ENCODE measurements at regions not wholly inside any gene's neighbourhood (a gene's known extent, or its start where the extent isn't known, plus 50 kb on each side); places are given as distances from the start of the nearest gene placed in this dataset.
A peak's percentile ranks its signal among the peaks of the same experiment; 100 is the strongest.

DNA sequence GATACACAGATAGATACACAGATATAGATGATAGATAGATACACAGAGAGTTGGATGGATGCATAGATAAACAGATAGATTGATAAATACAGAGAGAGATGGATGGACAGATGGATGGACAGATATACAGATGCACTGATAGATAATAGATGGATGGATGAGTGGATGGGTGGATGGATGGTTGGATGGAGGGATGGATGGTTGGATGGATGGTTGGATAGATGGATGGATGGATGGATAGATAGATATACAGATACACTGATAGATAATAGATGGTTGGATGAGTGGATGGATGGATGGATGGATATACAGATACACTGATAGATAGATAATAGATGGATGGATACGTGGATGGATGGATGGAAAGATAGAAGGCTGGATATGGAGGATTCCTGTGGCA, 290.0 kb upstream of the SHH start:
- no peak for DNase-seq
- ATAC-seq = no peak

DNA sequence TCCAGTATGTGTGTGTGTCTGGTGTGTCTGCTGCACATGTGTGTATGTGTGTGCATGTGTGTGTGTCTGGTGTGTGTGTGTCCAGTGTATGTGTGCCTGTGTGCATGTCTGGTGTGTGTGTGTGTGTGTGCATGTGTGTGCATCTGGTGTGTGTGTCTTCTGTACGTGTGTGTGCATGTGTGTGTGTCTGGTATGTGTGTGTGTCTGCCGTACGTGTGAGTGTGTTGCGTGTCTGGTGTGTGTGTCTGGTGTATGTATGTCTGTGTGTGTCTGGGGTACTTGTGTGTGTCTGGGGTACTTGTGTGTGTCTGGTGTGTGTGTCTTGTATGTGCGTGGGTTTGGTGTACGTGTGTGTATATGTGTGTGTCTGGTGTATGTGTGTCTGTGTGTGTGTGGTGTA, 289.1 kb upstream of the SHH start:
- no peak for DNase-seq
- no peak for ATAC-seq

DNA sequence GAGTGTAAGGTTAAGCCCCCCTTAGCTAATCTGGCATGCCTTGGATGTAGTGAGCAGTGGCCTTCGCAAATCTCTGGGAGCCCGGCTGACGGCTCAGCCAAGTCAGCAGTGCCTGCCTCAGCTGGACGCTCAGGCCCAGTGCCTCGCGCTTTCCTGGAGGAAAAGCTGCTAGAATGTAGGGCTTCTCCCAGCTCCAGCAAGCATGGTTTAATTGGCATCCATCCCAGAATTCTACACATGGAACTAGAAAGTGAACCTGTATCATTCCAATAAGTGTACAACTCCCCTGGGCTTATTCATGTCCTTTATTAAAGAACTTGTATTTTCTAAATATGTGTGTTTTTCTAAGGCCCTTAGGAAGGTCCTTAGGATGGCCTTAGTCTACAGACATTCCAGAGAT, 287.8 kb upstream of the SHH start:
- ATAC-seq = no peak

DNA sequence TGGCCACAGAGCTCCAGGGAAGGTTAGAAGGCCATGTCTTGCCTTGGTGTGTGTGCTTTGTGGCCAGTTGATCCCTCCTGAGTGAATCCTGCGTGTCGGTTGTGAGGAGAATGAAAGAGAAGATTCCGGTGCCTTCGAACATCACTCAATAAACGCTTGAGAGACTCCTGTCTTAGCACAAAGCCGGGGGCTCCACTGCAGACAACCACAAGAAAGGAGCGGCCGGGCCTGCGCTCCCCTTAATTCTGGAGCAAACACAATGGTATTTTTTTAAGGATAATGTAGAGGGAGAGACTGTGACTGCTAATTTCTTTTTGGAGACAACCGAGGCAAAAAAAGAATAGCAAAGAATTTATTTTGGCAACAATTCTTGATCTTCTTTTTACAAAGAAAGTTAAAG, 286.8 kb upstream of the SHH start:
- DNase-seq (no peak), ATAC-seq (no peak)

More for the DNA sequence above, 287.8 kb upstream of the SHH start:
- DNase-seq = no peak

DNA sequence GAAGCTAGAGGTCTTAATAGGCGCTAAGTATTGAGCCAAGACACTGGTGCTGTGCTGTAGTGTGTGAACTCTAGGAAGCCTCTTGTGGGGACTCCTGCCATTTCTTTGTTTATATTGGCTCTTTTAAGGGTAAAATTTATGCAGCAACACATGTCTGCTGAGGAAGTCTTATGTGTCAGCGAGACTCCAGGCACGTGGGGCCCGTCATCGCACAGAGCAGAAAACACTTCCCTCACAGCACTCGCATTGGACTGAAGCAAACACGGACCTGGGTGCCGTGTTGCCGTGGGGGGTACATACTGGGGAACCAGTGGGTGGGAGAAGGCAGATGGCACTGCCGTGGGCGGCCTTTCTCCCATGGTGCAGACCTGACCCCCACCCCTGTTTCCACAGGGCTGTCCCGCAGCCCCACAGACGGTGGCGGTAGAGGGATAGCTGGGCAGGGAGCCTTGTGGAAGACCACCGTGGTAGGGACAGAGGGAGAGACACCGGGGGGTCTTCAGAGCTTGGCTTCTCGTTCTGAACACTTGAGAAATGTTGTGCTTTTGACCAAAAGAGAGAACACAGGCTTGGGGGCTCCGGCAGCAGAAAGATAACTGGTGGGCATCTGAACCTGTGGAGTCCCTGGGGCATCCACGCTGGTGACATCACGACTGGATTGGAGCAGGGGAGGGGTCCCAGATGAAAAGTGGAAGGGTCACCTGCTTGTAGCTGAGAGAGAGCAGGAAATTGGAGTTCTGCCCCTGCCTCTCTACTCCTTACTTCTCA, 284.7 kb upstream of the SHH start:
- DNase-seq = no peak
- no peak for ATAC-seq

DNA sequence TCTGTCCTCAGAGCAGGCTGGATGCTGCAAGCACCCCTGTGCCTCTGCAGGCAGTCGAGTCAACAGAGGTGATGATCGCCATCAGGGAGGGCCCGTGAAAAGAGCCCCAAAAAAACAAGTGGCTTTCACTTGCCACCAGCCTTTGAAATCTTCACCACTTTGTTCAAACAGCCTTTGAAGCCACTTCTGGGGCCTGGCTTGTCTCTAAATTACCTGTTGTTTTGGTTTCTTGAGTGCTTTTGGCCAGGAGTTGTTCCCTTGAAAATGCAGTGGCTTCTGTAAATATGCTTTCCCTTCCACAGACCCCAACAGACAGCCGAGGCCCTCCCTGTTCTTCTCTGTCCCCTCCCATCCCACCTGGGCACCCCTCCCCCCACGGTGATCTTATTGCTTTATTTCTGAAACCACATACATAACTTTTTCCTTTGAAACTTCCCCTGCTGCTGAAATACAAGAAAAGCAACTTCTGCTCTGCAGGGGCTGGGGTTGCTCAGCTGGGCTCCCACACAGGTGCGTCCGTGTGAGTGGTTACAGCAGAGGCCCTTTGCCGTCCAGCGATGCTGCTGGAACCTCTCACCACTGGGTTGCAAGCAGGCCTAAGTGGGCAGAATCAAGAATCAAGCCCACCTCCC, 283.8 kb upstream of the SHH start:
- peak; percentile 24 for ATAC-seq

DNA sequence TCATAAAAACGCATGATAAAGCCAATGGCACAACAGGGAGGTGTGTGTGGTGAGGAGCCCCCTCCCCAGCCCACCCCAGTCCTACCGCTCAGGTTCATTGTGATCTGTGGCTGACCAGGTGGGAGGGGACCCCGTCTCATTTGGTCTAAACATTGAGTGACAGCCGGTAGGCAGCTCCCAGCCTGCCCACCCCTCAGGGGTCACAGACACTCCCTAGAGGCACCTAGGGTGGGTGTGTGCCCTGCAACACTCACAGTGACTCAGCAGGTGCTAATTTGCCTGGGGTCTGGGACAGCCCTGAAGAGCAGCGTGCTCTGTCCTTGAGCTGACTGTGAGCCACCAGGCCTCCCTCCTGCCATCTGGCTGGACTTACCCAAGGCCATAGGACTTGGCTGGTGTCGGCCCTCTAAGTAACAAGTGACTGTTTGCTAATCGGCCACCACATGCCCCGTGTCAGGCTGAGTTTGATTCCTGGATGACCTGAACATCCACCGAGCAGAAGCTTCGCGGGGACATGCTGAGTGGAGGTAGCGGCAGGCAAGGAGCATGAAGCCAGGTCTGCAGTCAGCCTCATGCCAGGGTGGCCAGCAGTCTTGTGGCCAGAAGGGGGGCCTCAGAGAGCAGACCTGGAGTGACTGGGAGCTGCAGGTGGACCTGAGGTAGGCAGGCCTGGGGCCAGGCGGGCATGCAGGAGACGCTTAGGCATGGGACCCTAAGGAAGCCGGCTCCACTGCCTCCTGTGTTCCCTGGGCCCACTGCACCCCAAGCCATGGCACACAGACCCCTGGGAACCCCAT, 282.3 kb upstream of the SHH start:
- no peak for ATAC-seq
- no peak for DNase-seq

More for the DNA sequence above, 283.8 kb upstream of the SHH start:
- DNase-seq = peak; percentile 42

DNA sequence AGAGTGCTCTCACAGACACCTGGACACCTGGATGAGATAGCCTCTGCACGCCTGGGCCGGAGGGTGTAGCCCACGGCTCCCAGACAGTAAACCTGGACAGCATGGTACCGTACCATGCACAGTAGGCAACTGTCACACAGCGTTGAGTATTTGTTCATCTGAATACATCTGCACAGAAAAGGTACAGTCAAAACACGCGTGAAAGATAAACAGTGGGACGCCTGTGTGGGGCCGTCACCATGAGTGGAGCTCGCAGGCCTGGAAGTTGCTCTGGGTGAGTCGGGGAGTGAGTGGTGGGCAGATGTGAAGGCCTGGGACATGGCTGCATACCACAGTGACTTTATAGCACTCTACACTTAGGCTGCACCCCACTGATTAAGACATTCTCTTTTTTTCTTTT, 280.0 kb upstream of the SHH start:
- no peak for DNase-seq
- ATAC-seq = no peak

DNA sequence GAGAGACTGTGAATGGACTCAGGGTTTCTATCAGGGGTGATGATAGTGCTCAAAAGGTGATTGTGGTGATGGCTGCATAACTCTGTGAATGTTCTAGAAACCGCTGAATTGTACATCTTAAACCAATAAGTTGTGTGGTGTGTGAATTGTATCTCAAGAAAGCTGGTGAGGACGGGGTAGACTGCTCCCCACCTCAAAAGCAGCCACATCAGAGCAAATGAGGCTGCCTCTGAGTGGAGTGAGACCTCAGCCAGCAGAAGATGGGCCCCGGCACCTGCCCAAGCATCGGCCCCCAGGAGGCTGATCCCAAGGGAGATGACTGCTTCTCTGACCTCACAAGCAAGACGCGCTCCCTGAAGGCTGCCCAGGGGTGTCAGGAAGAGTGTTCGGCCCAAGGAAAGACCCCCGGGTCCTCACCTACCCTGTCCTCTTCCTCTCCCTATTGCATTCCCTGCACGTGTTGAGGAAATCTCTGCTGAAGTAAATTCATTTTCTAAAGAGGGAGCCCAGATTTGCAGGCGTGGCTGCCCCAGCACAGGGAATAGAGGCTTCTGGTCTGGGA, 279.3 kb upstream of the SHH start:
- DNase-seq (no peak), ATAC-seq (no peak)

DNA sequence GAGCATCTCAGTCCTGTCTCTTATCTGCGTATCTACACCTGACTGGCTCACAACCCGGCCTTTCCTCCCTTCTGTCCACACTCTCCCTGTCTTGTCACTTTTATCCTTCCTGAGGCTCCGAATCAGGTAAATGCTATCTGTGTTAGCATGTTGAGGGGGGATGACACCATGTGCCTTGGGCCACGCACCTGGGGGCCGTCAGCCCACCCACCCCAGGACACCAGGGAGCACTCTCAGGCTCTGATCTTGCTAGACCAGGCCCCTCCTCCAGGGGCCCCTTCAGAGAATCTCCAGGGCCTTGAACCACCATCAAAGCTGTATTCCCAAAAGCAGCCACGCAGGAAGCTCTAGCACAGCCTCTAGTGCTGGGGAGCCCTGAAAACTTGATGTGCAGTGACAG, 278.7 kb upstream of the SHH start:
- ATAC-seq (no peak), DNase-seq (no peak)

DNA sequence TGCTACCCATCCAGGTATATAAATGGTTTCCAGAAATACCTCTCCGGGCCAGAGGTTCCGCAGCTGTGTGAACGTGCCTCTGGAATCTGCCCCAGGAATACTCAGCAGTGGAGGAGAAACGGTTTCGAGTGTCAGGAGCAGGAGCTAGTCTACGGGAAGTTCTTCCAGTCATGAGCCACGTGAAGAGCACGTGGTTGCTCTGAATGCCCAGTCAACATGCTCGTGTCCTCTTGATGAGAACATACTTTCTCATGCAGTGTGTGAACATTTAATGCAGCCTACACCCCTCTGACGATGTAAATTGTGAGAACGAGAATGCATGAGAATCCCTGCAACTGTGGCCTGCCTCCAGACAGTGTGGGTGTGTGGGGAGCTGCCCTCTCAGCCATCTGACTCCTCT, 277.0 kb upstream of the SHH start:
- ATAC-seq (no peak), DNase-seq (no peak)

DNA sequence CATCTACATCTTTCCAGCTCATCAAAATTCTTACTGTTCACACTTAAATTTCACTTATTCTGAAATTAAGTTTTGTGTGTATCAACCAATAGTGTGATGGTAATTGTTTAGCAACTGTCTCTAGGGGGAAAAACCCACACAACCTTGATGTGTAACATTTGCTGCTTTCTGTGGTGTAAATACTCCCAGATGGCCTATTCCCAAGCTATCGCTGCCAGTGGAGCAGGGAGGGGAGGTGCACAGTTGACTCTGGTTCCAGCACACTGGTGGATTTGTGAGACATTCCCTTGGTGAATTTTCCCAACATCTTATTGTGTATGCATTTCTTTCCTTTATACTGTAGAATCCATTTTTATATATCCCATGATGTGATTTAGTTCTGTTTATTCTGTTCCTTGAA, 275.9 kb upstream of the SHH start:
- DNase-seq (no peak), ATAC-seq (no peak)

DNA sequence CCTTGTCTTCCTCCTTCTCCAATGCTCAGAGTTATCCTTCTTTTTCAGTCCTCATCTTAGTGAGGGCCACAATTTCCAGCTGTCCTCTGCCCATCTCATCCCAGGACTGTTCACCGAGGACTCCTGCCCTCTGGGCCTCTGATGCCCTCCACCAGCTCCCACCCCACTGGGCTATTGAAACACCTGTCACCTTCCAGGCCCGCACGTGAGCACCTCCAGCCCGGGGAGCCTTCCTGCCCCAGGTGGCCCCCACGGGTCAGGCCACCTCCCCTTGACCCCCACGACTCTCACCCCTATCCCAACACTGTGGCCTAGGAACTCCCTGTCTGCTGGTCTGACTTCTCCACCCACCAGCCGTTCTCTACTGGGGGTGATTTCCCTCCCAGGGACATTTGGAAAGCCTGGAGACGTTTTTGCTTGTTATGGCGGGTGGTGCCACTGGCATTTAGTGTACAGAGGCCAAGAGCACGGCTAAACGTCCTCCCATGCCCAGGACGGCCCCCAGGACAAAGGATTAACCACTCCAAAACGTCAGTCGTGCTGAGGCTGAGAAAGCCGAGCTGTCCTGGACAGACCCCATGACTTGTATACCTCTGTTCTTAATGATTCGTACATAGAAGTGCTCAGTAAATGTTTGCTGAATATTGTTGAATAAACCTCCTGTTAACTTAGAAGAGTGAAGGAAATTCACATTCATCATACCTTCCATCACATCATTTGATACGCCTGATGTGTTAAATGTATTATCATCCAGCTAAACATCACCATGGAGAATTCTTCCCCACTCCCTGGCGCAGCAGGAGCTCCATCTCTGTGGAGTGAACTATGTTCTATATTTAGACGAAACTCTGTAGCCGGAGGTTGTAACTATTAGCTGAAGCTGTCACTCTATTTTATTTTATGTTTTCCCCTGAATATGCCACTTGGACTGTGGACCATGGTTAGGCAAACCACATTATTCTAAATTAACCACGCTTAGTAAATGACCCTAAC, 270.1 kb upstream of the SHH start:
- DNase-seq (no peak), ATAC-seq (no peak)

DNA sequence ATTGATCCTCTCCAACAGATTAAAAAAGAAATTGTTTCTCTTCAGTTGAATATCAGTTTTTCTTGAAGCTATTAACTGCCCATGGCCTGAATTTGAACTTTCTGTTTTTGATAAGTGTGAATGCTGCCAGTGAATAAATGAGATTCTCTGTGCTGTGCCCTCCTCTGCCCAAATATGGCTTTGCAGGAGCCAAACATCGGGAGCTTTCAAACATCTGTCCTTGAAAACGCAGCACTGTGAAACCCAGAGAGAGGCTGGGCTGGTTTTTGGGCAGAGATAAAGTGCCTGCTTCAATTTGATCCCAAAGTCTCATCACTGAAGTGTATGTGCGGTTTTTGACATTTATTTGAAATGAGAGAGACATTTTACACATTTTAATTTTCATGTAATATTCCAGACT, 268.3 kb upstream of the SHH start:
- ATAC-seq (no peak), DNase-seq (no peak)

DNA sequence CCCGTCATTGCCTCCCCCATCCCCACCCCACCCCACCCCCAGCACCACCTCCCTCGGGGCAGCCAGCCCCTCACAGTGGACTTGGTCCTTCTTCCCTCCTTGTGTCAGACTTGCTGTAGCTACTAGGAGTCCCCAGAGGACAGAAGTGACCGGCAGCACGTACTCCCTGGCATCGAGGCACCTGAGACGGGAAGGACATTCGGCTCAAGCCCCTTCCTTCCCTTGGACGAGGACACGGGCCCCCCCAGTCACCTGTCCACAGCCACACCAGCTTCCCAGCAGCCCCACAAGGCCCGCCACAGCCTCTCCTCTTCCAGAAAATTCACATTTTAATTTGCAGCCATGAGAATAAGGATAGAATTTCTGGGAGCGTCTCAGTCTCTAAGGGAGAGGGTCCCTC, 267.8 kb upstream of the SHH start:
- ATAC-seq = no peak
- no peak for DNase-seq

DNA sequence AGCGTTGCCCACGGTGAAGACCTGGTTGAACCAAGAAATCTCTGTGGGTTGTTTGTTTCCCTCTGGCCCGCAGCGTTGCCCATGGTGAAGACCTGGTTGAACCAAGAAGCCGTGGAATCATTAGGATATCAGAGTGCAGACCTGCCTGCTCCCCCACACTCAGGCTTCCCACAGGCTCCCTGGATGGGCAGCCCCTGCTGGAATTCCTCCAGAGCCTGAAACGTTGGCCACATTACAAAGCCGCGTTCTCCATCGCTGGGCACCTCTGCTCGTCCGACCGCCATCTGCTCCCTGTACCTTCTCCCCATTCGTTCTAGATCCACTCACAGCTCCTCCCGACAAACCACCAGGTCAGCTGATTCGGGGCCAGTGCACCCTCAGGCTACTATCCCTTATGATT, 266.9 kb upstream of the SHH start:
- no peak for ATAC-seq
- DNase-seq = no peak

DNA sequence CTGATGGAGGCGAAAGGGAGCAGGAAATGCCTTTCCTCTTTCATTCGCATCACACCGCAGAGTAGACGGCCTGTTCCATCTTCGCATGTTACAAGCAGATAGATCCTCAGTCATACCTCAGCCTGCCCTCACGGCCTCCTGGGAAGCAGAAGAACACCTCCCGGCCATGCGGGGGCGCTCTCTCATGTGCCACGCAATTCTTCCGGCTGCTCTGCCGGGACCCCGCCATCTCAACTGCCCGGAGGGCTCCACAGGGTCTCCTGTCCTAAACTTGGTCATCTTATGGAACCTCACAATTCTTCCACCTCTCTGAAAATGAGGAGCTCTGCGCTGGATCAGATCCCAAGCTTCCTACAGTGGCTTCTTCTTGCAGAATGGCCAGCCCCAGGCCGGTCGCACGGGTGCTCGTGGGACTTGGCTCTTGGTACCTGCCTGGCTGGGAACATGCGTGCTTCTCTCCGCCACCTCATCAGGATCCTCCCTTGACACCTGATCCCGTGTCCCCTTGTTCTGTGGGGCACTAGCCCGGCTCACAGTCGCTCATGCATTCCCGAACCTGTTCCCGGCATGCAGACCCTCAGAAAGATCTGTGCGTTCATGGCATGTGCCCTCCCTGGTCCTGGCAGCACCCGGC, 262.8 kb upstream of the SHH start:
- no peak for ATAC-seq
- DNase-seq = no peak

DNA sequence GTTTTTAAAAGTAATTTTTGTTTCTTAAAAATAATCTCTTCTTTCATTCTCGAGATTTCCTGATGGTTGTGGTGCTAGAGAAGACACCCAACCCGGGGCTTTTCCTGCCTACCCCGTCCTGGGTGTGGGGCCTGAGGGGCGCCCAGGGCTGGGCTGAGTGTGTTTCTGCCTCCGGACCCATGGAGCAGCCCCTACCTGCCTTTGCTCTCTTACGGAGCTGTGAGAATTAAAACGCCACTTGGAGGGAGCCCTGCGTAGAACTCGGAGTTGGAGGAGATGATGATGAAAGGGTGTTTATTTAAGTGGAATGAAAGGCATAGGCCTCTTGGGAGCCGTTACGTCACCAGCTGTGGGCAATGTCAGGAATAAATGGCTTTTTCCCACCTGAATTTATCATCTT, 261.8 kb upstream of the SHH start:
- no peak for DNase-seq
- no peak for ATAC-seq

DNA sequence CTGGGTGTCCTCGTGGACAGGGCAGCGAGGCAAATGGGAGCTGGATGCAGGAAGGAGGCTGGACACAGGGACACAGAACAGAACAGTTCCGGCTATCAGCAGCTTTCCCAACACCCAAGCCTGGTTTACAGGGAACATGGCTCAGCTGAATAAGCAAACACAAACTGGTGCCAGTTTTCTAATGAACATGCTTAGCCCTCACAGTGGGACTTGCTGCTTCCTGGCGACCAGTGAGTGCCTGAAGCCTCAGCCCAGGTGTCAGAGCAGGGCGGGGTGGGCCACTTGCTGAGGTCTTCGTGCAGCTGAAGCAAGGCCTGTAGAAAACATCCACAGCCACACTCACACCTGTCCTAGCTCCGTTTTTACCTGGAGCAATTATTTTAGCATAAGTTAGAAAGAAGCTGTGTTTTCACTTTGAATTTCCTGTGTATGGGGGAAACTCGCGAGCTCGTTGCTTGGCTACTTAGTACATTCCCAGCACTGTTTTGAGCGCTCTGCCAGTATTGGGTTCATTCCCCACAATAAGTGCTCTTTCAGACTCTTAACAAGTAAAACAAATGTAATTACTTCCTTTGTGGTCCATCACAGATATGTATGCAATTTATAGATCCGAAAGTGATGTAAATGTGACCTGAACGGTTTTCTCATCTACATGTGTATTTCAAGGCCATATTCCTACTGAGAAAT, 261.2 kb upstream of the SHH start:
- DNase-seq = no peak
- no peak for ATAC-seq

DNA sequence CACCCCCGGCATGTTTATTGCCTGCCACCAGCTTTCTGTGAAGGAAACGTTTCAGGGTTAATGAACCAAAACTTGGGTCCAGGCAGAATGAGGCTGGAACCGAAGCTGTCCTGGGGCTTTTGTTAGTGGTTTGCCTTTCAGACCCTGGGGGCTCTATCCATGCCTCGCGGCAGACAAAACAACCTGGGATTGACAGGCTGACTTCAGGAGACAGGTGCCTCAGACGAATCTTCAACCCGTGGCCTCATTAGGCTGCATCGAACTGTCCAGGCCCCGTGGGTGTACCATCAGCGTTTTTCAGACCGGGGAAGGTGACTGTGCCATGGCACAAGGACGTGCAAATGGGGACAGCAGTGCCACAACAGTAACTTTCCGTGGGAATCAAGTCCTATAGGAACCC, 259.3 kb upstream of the SHH start:
- DNase-seq (no peak), ATAC-seq (no peak)

DNA sequence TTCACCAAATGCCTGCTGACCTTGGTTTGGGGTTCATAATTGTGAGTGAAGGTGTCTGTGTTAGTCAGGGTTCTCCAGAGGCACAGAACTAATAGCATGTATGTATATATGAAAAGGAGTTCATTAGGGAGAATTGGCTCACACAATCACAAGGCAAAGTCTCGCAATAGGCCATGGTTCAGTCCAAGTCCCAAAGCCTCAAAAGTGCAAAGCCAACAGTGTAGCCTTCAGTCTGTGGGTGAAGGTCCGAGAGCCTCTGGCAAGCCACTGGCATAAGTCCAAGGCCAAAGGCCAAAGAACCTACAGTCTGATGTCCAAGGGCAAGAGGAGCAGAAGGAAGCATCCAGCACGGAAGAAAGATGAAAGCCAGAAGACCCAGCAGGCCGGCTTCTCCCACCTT, 257.6 kb upstream of the SHH start:
- ATAC-seq = no peak
- DNase-seq = no peak

Measured in stimulated activated naive CD8-positive, alpha-beta T cell treated with anti-CD3 and anti-CD28 coated beads, Interleukin-15, Interleukin-2, amounts not matched to agents 100 U/mL and 50 U/mL, for 24 hours (primary cell).